Activated T-helper 1 cell treated with anti-CD3 and anti-CD28 coated beads, Interleukin-12 subunit alpha, Interleukin-12 subunit beta, Interleukin-2, Interleukin-4 antibody, amounts not matched to agents 30 ng/mL and 10 ng/mL and 1 ng/mL, durations not matched to agents 14 hours and 24 hours and 36 hours (primary cell): ENCODE measurements at regions not wholly inside any gene's neighbourhood (a gene's known extent, or its start where the extent isn't known, plus 50 kb on each side); places are given as distances from the start of the nearest gene placed in this dataset.

ENCODE experiments used
- DNase-seq: peaks from one replicate; pipeline ENCODE4 v3.0.0; 2021; ENCODE audit warnings: low spot score
- H3K27ac Mint-ChIP-seq: one replicate; pipeline ENCODE4 v1.8.0; 2021; ENCODE audit warnings: mild to moderate bottlenecking, mixed read lengths
- H3K27me3 Mint-ChIP-seq: one replicate; pipeline ENCODE4 v1.8.0; 2022; ENCODE audit warnings: mild to moderate bottlenecking, moderate library complexity, mixed read lengths; ENCODE audit not compliant: insufficient read depth
- H3K36me3 Mint-ChIP-seq: one replicate; pipeline ENCODE4 v1.8.0; 2021; ENCODE audit warnings: low read depth, mixed read lengths
- H3K4me1 Mint-ChIP-seq: one replicate; pipeline ENCODE4 v1.8.0; 2021; ENCODE audit warnings: low read depth, mixed read lengths
- H3K4me3 Mint-ChIP-seq: one replicate; pipeline ENCODE4 v1.8.0; 2021; ENCODE audit warnings: mild to moderate bottlenecking, moderate library complexity, mixed read lengths
- H3K9me3 Mint-ChIP-seq: one replicate; pipeline ENCODE4 v1.8.0; 2021; ENCODE audit warnings: mixed read lengths
- intact Hi-C: fragments of 100-400 bp; cut with micrococcal nuclease; formaldehyde crosslinking; loops from one replicate; pipeline ENCODE4 v1.15.1; 2024

DNA sequence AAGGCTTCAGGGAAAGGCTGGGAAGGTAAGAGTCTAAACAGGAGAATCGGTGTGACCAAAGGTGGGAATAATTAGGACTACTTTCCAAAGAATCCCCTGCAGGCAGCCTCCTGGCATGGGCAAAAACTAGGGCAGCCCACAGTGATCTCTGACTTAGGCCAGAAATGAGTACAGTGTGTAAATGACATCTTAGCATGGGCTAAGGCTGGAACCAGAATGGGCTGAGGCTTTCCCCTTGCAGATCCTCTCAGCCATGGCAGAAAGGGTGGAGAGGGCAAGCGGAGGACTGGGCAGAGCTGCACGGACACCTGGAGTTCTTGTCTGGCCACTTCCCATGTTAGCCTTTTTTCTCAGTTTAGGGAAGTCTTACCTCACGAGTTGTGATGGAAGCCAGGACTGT is 69.9 kb upstream of the FOXQ1 start:
- H3K4me3 Mint-ChIP-seq: no peak overlapping the region
- H3K27me3 Mint-ChIP-seq: no peaks in the 10 kb centered on the region
- no peak for DNase-seq
- H3K36me3 Mint-ChIP-seq: no peaks in the 10 kb centered on the region
- intact Hi-C loops: no loop called here
- H3K9me3 Mint-ChIP-seq: no peaks in the 10 kb centered on the region
- H3K4me1 Mint-ChIP-seq: no peaks in the 10 kb centered on the region
- no peak overlapping the region for H3K27ac Mint-ChIP-seq

DNA sequence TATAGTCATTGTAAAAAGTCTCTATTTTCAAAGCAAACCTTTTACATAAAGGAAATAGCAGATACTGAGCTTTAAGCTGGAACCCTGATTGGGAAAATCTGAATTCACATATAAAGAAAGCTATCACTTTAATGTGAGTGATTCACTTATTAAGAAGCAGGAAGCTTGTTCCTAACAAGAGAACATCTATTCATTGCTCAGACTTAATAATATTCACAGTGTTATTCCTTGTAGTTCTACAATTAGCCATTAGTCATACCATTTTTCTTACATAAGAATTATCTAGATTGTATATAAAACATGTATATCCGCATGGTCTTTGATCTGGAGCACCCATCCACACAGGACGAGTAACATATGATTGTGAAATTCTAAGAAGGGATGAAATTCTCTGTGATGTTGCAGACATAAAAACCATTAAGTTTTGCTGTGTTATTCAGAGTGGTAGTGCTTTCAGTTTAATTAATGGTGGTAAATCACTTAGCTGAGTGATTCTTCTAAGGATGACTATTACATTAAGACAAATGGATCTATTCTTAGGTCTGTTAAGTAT is 71.1 kb upstream of the FOXQ1 start:
- DNase-seq: no peak
- H3K27me3 Mint-ChIP-seq: no peaks in the 10 kb centered on the region
- H3K36me3 Mint-ChIP-seq: no peaks in the 10 kb centered on the region
- H3K4me3 Mint-ChIP-seq: no peak overlapping the region
- H3K9me3 Mint-ChIP-seq: no peaks in the 10 kb centered on the region
- no peaks in the 10 kb centered on the region for H3K4me1 Mint-ChIP-seq
- H3K27ac Mint-ChIP-seq: no peak overlapping the region
- intact Hi-C loops: no loop called here

DNA sequence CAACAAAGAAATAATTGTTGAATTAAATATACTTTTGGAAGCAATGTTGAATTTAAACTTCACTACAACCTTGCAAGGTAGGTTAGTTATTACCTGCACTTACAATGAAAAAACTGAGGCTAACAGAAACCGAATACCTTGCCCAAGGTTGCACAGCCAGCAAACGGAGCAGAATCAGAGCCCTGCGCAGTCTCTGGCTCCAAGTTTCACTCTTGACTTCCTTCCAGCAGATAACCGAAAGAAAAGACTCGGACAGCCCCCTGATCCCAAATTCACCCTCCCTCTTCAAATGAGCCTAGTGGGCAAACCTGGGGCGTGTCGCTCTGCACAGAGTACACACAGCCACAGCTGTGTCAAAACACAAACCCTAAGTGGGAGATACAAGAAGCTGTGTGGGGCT is 72.1 kb upstream of the FOXQ1 start:
- Mint-ChIP-seq H3K4me3 (no peak overlapping the region), H3K4me1 (no peaks in the 10 kb centered on the region), H3K27ac (no peak overlapping the region), H3K27me3 (no peaks in the 10 kb centered on the region), H3K36me3 (no peaks in the 10 kb centered on the region), H3K9me3 (no peaks in the 10 kb centered on the region)
- intact Hi-C loops: no loop called here
- DNase-seq: no peak

GRCh38 chr6:1238040-1238439 is 73.9 kb upstream of the FOXQ1 start:
- Mint-ChIP-seq H3K36me3 (no peaks in the 10 kb centered on the region), H3K4me1 (no peaks in the 10 kb centered on the region), H3K27ac (no peak overlapping the region), H3K27me3 (peaks cover 4% of the 10 kb centered on the region), H3K4me3 (no peak overlapping the region), H3K9me3 (no peaks in the 10 kb centered on the region)
- DNase-seq: no peak
- intact Hi-C loops: no loop called here

DNA sequence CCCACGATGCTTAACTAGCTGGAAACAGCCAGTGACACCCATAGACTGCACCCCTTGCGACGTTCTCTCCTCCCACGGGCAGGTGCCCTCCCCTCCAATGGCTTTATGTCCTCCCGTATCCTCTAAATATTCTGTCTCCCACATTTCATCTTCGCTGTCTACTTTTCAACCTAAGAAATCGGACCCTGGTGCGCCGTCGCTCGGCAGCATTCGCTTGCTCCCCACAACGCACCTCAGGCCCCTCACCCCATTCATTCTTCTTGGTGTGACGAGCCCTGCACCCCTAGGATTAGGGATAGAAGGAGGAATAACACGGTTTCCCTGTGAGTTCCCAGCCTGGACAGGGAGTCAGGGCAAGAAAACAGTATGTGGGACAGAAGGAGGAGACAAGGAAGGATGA is 74.3 kb upstream of the FOXQ1 start:
- DNase-seq: no peak
- Mint-ChIP-seq H3K9me3 (no peaks in the 10 kb centered on the region), H3K4me3 (no peak overlapping the region)

DNA sequence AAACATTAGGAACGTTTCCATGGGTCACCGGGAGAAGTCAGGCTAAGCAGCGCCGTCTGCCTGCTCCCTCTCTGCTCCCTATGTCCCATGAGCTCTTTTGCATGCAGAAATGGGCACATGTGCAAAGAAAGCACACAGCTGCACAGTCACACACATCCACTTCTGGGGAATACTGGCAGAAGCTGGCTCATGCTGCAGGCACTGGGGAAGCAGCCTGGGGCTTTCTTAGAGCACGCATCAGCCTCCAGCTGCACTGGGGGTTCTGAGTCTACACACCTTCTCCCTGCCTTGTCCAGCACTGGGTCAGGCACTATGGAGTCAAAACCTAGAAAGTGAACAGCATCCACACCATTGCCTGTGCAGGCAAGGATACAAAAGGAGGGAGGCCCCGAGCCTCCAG is 76.1 kb upstream of the FOXQ1 start:
- no peak for DNase-seq
- H3K36me3 Mint-ChIP-seq: no peaks in the 10 kb centered on the region
- no peak overlapping the region for H3K4me3 Mint-ChIP-seq
- no peak overlapping the region for H3K27ac Mint-ChIP-seq
- intact Hi-C loops: no loop called here
- H3K9me3 Mint-ChIP-seq: no peaks in the 10 kb centered on the region
- H3K4me1 Mint-ChIP-seq: no peaks in the 10 kb centered on the region
- H3K27me3 Mint-ChIP-seq: peaks cover 4% of the 10 kb centered on the region

More for the DNA sequence above, 74.3 kb upstream of the FOXQ1 start:
- Mint-ChIP-seq H3K27ac (no peak overlapping the region), H3K27me3 (peaks cover 4% of the 10 kb centered on the region), H3K4me1 (no peaks in the 10 kb centered on the region), H3K36me3 (no peaks in the 10 kb centered on the region)
- intact Hi-C loops: no loop called here

DNA sequence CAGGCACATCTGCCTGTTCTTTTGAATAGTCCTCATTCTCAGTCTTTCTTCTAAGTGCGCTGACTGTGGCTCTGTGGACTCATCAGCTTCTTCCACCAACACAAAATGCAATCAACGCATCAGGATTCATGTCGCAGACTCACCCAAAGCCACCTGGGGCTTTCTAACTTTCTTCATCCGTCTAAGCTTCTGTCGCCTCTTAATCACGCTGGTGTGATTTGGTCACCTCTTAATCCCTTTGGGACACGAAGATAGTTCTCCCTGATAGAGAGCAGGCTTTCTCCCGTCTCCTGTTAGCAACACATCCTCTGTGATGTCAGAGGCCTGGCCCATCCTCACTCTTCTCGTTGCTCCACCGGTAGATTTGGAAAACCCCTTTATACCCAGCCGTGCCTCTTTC is 78.0 kb upstream of the FOXQ1 start:
- no peaks in the 10 kb centered on the region for H3K4me1 Mint-ChIP-seq
- no peaks in the 10 kb centered on the region for H3K36me3 Mint-ChIP-seq
- H3K4me3 Mint-ChIP-seq: no peak overlapping the region
- intact Hi-C loops: no loop called here
- no peak overlapping the region for H3K27ac Mint-ChIP-seq
- peaks cover 4% of the 10 kb centered on the region for H3K27me3 Mint-ChIP-seq
- DNase-seq: no peak
- H3K9me3 Mint-ChIP-seq: no peaks in the 10 kb centered on the region

- intact Hi-C loops: no loop called here
- Mint-ChIP-seq H3K27ac (no peak overlapping the region), H3K4me3 (no peak overlapping the region), H3K4me1 (no peaks in the 10 kb centered on the region), H3K36me3 (no peaks in the 10 kb centered on the region), H3K9me3 (no peaks in the 10 kb centered on the region), H3K27me3 (peaks cover 4% of the 10 kb centered on the region)
- no peak for DNase-seq
These were observed 79.3 kb upstream of the FOXQ1 start for GRCh38 chr6:1232578-1232977.

DNA sequence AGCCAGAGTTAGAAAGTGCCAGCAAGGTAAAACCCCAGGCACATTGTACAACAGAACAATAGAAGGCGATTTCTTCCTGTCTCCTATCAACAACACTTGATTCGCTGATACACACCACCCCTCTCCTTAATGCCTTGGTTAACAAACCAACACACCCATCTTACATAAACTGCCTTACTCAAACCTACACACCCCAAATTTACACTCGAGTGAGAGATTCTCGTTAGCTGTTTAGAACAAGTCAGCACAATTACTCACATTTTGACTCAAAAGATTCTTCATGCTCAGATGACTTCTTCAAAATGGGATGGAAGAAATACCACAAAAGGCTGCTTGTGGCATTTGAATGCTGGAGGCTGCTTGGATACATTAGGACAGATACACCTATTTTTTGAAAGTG is 80.0 kb upstream of the FOXQ1 start:
- intact Hi-C loops: no loop called here
- Mint-ChIP-seq H3K27me3 (peaks cover 4% of the 10 kb centered on the region), H3K9me3 (no peaks in the 10 kb centered on the region), H3K27ac (no peak overlapping the region), H3K4me3 (no peak overlapping the region), H3K4me1 (no peaks in the 10 kb centered on the region), H3K36me3 (no peaks in the 10 kb centered on the region)
- DNase-seq: no peak

DNA sequence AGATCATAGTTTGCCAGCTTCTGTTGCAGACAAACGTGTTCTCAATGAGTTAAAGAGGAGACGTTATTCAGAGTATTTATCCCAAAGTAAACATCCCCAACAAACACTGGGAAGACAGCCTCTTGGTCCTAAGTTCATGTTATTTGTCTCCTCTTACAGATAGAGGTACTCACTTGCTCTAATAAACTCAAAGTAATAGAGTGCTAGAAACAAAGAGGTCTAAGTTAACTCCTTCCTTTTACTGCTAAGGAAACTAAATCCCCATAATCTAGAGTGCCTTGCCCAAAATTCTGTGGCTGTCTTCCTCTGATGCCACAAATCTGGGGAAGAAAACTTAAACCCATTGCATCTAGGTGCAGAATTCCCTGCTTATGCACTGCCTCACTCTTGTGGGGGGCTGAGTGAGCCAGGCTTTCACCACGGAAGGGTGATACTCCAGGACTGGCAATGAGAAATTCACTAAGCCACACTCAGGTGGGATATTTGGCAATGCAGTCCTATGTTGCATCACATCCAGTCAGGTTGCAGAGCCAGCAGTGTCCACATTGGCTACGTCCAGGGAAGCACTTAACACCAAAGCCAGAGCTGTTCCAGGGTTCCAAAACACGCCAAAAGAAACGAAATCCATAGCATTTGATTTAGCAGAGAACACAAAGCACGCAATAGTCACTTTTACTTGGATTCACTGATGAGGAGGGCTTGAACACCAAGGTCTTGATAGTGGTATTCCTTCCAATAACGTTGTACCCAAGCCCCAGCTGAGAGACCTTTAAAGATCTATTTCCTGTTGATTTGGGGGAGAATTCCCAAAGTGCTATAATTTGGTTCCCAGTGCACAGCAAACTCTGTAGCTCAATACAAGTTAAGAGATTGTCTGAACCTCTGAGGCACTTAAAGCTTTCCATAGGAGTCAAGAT is 81.0 kb upstream of the FOXQ1 start:
- Mint-ChIP-seq H3K27me3 (peaks cover 4% of the 10 kb centered on the region), H3K36me3 (no peaks in the 10 kb centered on the region), H3K4me3 (no peak overlapping the region), H3K27ac (no peak overlapping the region), H3K4me1 (no peaks in the 10 kb centered on the region), H3K9me3 (no peaks in the 10 kb centered on the region)
- no peak for DNase-seq
- intact Hi-C loops: no loop called here

- no peaks in the 10 kb centered on the region for H3K9me3 Mint-ChIP-seq
- no peaks in the 10 kb centered on the region for H3K4me1 Mint-ChIP-seq
- DNase-seq: no peak
- H3K27ac Mint-ChIP-seq: no peak overlapping the region
- H3K36me3 Mint-ChIP-seq: no peaks in the 10 kb centered on the region
- no peak overlapping the region for H3K4me3 Mint-ChIP-seq
- H3K27me3 Mint-ChIP-seq: peaks cover 4% of the 10 kb centered on the region
- intact Hi-C loops: no loop called here
These were observed 81.6 kb upstream of the FOXQ1 start for GRCh38 chr6:1230281-1230680.

- H3K4me3 Mint-ChIP-seq: no peak overlapping the region
- no peaks in the 10 kb centered on the region for H3K4me1 Mint-ChIP-seq
- intact Hi-C loops: no loop called here
- H3K9me3 Mint-ChIP-seq: no peaks in the 10 kb centered on the region
- H3K36me3 Mint-ChIP-seq: no peaks in the 10 kb centered on the region
- DNase-seq: no peak
- H3K27me3 Mint-ChIP-seq: peaks cover 4% of the 10 kb centered on the region
- no peak overlapping the region for H3K27ac Mint-ChIP-seq
These were observed 82.1 kb upstream of the FOXQ1 start for GRCh38 chr6:1229808-1230207.

DNA sequence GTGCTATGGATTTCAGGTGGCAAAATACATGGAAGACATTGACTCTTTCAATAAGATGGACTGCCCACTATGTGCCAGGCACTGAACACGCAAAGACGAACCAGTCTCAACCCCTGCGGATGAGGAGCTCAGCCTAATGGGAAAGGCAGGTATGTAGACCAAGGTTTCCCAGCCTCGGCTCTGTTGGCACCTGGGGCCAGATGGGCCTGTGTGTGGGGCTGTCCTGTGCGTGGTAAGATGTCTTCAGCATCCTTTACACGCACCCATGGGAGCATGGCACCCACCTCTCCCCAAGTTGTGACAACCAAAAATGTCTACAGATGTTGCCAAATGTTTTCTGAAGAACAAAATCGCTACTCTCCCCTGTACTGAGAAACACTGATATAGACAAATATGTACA is 82.6 kb upstream of the FOXQ1 start:
- H3K36me3 Mint-ChIP-seq: no peaks in the 10 kb centered on the region

More for the DNA sequence above, 82.6 kb upstream of the FOXQ1 start:
- intact Hi-C loops: no loop called here
- H3K27ac Mint-ChIP-seq: no peak overlapping the region
- H3K4me3 Mint-ChIP-seq: no peak overlapping the region
- DNase-seq: no peak
- H3K9me3 Mint-ChIP-seq: no peaks in the 10 kb centered on the region
- no peaks in the 10 kb centered on the region for H3K4me1 Mint-ChIP-seq
- H3K27me3 Mint-ChIP-seq: peaks cover 2% of the 10 kb centered on the region
